Liver (tissue), 3 donors: ENCODE measurements at regions not wholly inside any gene's neighbourhood (a gene's known extent, or its start where the extent isn't known, plus 50 kb on each side); places are given as distances from the start of the nearest gene placed in this dataset.

ENCODE experiments used
- EGR1 ChIP-seq, 2 donors: IDR thresholded peaks; 2 replicates each; pipeline ENCODE4 v1.6.1; 2016 to 2018; ENCODE audit warnings: antibody characterized with exemption in 2 of 2, low read depth in 2 of 2
- JUND ChIP-seq, 2 donors: IDR thresholded peaks; 2 replicates each; pipeline ENCODE4 v1.6.1; 2016; ENCODE audit warnings: antibody characterized with exemption in 2 of 2
- RAD21 ChIP-seq, 2 donors: IDR thresholded peaks; 2 replicates each; pipeline ENCODE4 v1.6.1; 2016; ENCODE audit warnings: antibody characterized with exemption in 2 of 2, mild to moderate bottlenecking in 2 of 2
- SP1 ChIP-seq: IDR thresholded peaks from 2 replicates; pipeline ENCODE4 v1.6.1; 2018; ENCODE audit warnings: antibody characterized with exemption, mild to moderate bottlenecking
- TAF1 ChIP-seq: conservative IDR thresholded peaks from 2 replicates; pipeline ENCODE4 v1.6.1; 2016; ENCODE audit warnings: antibody characterized with exemption, mild to moderate bottlenecking
- TF ChIP-seq, protein P1 (sequence below): fragments of 150-350 bp; IDR thresholded peaks from 2 replicates; pipeline ENCODE4 v1.5.1; 2017; ENCODE audit warnings: improper control_type of control experiment, low read depth, low read length; ENCODE audit not compliant: missing input control
- TF ChIP-seq, protein P2 (sequence below): IDR thresholded peaks from 2 replicates; pipeline ENCODE4 v1.6.1; 2016; ENCODE audit warnings: antibody characterized with exemption, mild to moderate bottlenecking
- TF ChIP-seq, protein P3 (sequence below): IDR thresholded peaks from 2 replicates; pipeline ENCODE4 v1.6.1; 2016; ENCODE audit warnings: antibody characterized with exemption
- donor health status: healthy.
- donor health status: healthy.

DNA sequence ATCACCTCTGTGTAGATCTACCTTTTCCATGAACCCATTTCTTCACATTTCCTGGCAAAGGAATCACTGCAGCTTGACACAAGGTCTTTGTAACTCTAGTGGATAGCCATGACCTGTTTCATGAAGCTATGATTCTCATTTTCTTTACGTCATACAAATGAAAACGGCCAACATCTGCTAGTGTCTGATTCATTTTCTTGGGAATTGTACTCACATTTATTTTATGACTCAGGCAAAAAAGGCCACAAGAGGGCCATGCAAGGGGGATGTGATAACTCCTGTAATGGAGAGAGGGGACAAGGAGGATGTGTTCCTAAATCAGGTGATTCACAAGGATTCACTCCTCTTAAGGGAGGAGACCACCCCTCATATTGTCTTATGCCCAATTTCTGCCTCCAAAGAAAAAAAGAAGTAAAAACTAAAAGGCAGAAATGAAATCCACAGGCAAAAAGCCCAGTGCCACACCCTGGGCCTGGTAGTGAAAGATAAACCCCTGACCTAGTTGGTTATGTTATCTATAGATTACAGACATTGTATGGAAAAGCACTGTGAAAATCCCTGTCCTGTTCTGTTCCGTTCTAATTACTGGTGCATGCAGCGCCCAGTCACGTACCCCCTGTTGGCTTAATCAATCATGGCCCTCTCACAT is 249.9 kb downstream of the IPMK start:
- TF ChIP-seq, protein P1, sequence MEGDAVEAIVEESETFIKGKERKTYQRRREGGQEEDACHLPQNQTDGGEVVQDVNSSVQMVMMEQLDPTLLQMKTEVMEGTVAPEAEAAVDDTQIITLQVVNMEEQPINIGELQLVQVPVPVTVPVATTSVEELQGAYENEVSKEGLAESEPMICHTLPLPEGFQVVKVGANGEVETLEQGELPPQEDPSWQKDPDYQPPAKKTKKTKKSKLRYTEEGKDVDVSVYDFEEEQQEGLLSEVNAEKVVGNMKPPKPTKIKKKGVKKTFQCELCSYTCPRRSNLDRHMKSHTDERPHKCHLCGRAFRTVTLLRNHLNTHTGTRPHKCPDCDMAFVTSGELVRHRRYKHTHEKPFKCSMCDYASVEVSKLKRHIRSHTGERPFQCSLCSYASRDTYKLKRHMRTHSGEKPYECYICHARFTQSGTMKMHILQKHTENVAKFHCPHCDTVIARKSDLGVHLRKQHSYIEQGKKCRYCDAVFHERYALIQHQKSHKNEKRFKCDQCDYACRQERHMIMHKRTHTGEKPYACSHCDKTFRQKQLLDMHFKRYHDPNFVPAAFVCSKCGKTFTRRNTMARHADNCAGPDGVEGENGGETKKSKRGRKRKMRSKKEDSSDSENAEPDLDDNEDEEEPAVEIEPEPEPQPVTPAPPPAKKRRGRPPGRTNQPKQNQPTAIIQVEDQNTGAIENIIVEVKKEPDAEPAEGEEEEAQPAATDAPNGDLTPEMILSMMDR: no peak
- TF ChIP-seq TAF1: no peak
- TF ChIP-seq SP1: no peak
- TF ChIP-seq, protein P2, sequence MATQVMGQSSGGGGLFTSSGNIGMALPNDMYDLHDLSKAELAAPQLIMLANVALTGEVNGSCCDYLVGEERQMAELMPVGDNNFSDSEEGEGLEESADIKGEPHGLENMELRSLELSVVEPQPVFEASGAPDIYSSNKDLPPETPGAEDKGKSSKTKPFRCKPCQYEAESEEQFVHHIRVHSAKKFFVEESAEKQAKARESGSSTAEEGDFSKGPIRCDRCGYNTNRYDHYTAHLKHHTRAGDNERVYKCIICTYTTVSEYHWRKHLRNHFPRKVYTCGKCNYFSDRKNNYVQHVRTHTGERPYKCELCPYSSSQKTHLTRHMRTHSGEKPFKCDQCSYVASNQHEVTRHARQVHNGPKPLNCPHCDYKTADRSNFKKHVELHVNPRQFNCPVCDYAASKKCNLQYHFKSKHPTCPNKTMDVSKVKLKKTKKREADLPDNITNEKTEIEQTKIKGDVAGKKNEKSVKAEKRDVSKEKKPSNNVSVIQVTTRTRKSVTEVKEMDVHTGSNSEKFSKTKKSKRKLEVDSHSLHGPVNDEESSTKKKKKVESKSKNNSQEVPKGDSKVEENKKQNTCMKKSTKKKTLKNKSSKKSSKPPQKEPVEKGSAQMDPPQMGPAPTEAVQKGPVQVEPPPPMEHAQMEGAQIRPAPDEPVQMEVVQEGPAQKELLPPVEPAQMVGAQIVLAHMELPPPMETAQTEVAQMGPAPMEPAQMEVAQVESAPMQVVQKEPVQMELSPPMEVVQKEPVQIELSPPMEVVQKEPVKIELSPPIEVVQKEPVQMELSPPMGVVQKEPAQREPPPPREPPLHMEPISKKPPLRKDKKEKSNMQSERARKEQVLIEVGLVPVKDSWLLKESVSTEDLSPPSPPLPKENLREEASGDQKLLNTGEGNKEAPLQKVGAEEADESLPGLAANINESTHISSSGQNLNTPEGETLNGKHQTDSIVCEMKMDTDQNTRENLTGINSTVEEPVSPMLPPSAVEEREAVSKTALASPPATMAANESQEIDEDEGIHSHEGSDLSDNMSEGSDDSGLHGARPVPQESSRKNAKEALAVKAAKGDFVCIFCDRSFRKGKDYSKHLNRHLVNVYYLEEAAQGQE: no peak
- TF ChIP-seq, protein P3, sequence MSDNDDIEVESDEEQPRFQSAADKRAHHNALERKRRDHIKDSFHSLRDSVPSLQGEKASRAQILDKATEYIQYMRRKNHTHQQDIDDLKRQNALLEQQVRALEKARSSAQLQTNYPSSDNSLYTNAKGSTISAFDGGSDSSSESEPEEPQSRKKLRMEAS: no peak
- TF ChIP-seq RAD21 (IDR thresholded peaks at IDR 0.05): no peak
- TF ChIP-seq JUND (IDR thresholded peaks at IDR 0.05): no peak
- TF ChIP-seq EGR1 (IDR thresholded peaks at IDR 0.05; ENCODE audit: low read depth in 2 of 2): no peak
